CD4-positive, alpha-beta T cell treated with Interleukin-21 for 1 hour (primary cell): ENCODE measurements at regions not wholly inside any gene's neighbourhood (a gene's known extent, or its start where the extent isn't known, plus 50 kb on each side); places are given as distances from the start of the nearest gene placed in this dataset.

Source experiments
- DNase-seq: peaks from one replicate; pipeline ENCODE4 v3.0.0-alpha.2; 2020

GRCh38 chr17:72068643-72069042 lies 52.2 kb upstream of the SOX9 start:
- DNase-seq, result no peak

- no peak for DNase-seq
Observed at GRCh38 chr17:72069586-72070202, 51.1 kb upstream of the SOX9 start.
